Lung (tissue), 11 donors: ENCODE measurements at regions not wholly inside any gene's neighbourhood (a gene's known extent, or its start where the extent isn't known, plus 50 kb on each side); places are given as distances from the start of the nearest gene placed in this dataset.

ENCODE experiments used
- ATAC-seq: fragments of 200-7000 bp; cut with Tn5 transposase; one replicate; pipeline ENCODE4 v1.9.1; 2020; ENCODE audit warnings: moderate number of reproducible peaks; ENCODE audit not compliant: insufficient read depth, low FRiP score
- DNase-seq, 3 donors: peaks; one replicate each; pipeline ENCODE4 v3.0.0-alpha.2; 2013 to 2017
- H3K27ac ChIP-seq, 2 donors: one replicate each; pipeline ENCODE4 v1.5.1; 2013; ENCODE audit warnings: mild to moderate bottlenecking in 2 of 2, moderate library complexity in 2 of 2, control low read depth in 1 of 2, inconsistent platforms in 1 of 2, low read depth in 1 of 2, low read length in 1 of 2
- H3K27me3 ChIP-seq, 3 donors: one replicate each; pipeline ENCODE4 v1.5.1; 2013; ENCODE audit warnings: low read length in 2 of 3; ENCODE audit not compliant: control insufficient read depth in 3 of 3, insufficient read depth in 3 of 3
- H3K36me3 ChIP-seq, 4 donors: one replicate each; pipeline ENCODE4 v1.5.1; 2013; ENCODE audit warnings: low read length in 4 of 4, mild to moderate bottlenecking in 1 of 4, moderate library complexity in 1 of 4; ENCODE audit not compliant: control insufficient read depth in 4 of 4, insufficient read depth in 4 of 4
- H3K4me1 ChIP-seq, 5 donors: one replicate each; pipeline ENCODE4 v1.5.1; 2013; ENCODE audit warnings: low read length in 5 of 5, mild to moderate bottlenecking in 2 of 5, moderate library complexity in 1 of 5; ENCODE audit not compliant: control insufficient read depth in 5 of 5, insufficient read depth in 5 of 5
- H3K4me3 ChIP-seq: one replicate; pipeline ENCODE4 v1.5.1; 2013; ENCODE audit warnings: mild to moderate bottlenecking, control low read depth, moderate library complexity
- H3K9ac ChIP-seq, 2 donors: one replicate each; pipeline ENCODE4 v1.5.1; 2013; ENCODE audit warnings: low read length in 2 of 2, control low read depth in 1 of 2; ENCODE audit not compliant: insufficient read depth in 1 of 2
- H3K9me3 ChIP-seq, 4 donors: one replicate each; pipeline ENCODE4 v1.5.1; 2013; ENCODE audit warnings: low read length in 3 of 4, mild to moderate bottlenecking in 1 of 4, moderate library complexity in 1 of 4; ENCODE audit not compliant: control insufficient read depth in 4 of 4, insufficient read depth in 3 of 4
- CTCF ChIP-seq: IDR thresholded peaks from 2 replicates; pipeline ENCODE4 v1.5.1; 2012; ENCODE audit warnings: mild to moderate bottlenecking; ENCODE audit errors: control extremely low read depth, extremely low read depth
- WGBS, 2 donors: extraction: QIAGEN DNeasy Blood & Tissue Kit; methylation state at CpG; one replicate each; pipeline ENCODE4 v1.1.7; 2013; 5-methylcytosine and 5-hydroxymethylcytosine counted together
- donor health status: control.
- donor health status: control.
- donor health status: Bipolar disorder and iron deficiency.
- donor health status: healthy.
- donor health status: DM: yes; HTN: yes; CAD: no.

GRCh38 chr5:28850320-28850921, 1812.0 kb upstream of the CDH9 start:
- H3K36me3 ChIP-seq, result no peaks in the 10 kb centered on the region
- ATAC-seq, result no peak
- no peaks in the 10 kb centered on the region for H3K27me3 ChIP-seq
- peaks cover 0 to 4% (median under 1%) of the 10 kb centered on the region in 4 donors for H3K9me3 ChIP-seq
- no peak overlapping the region for H3K4me3 ChIP-seq
- TF ChIP-seq CTCF, result no peak
- 91 to 92% methylated on average over 13 of the region's 13 CpGs for WGBS, 2 donors
- no peak for DNase-seq
- no peak overlapping the region for H3K27ac ChIP-seq
- no peaks in the 10 kb centered on the region for H3K4me1 ChIP-seq
- no peak overlapping the region for H3K9ac ChIP-seq

GRCh38 chr5:28831042-28831441, 1792.7 kb upstream of the CDH9 start:
- TF ChIP-seq CTCF, result no peak
- no peak for ATAC-seq

GRCh38 chr5:28823231-28823630, 1784.8 kb upstream of the CDH9 start:
- H3K9ac ChIP-seq, result no peak overlapping the region
- H3K27ac ChIP-seq, result no peak overlapping the region
- WGBS, 2 donors, result 93 to 94% methylated on average over 1 of the region's 1 CpG
- H3K36me3 ChIP-seq, result no peaks in the 10 kb centered on the region
- TF ChIP-seq CTCF, result no peak
- H3K27me3 ChIP-seq, result no peaks in the 10 kb centered on the region
- no peaks in the 10 kb centered on the region for H3K4me1 ChIP-seq
- peaks cover 0 to 10% (median 4%) of the 10 kb centered on the region in 4 donors for H3K9me3 ChIP-seq
- DNase-seq, result no peak
- ATAC-seq, result no peak
- no peak overlapping the region for H3K4me3 ChIP-seq

More at GRCh38 chr5:28831042-28831441, 1792.7 kb upstream of the CDH9 start:
- Histone ChIP-seq H3K27ac (no peak overlapping the region), H3K9me3 (peaks cover 0 to 5% (median 0%) of the 10 kb centered on the region in 4 donors), H3K4me3 (no peak overlapping the region), H3K9ac (no peak overlapping the region), H3K27me3 (no peaks in the 10 kb centered on the region), H3K36me3 (no peaks in the 10 kb centered on the region), H3K4me1 (no peaks in the 10 kb centered on the region)
- no peak for DNase-seq
- 87 to 88% methylated on average over 4 of the region's 4 CpGs for WGBS, 2 donors

- H3K27me3 ChIP-seq, result no peaks in the 10 kb centered on the region
- peaks cover 0 to 10% (median 4%) of the 10 kb centered on the region in 4 donors for H3K9me3 ChIP-seq
- H3K27ac ChIP-seq, result no peak overlapping the region
- no peaks in the 10 kb centered on the region for H3K4me1 ChIP-seq
- TF ChIP-seq CTCF, result no peak
- no peak overlapping the region for H3K9ac ChIP-seq
- no peak for ATAC-seq
- DNase-seq, result no peak
- no peak overlapping the region for H3K4me3 ChIP-seq
- 35 to 38% methylated on average over 2 of the region's 2 CpGs for WGBS, 2 donors
- no peaks in the 10 kb centered on the region for H3K36me3 ChIP-seq
These were observed 1783.7 kb upstream of the CDH9 start for GRCh38 chr5:28822071-28822470.
